GM21717 (cell line): ENCODE measurements at regions not wholly inside any gene's neighbourhood (a gene's known extent, or its start where the extent isn't known, plus 50 kb on each side); places are given as distances from the start of the nearest gene placed in this dataset.
"Not testable (repeated sequence)": the region's sequence is repeated elsewhere in the genome, so short reads cannot be mapped to it uniquely, and the experiment has no call there.

ENCODE experiments used
- ATAC-seq: cut with Tn5 transposase; IDR thresholded peaks from one replicate; pipeline ENCODE4 v1.9.1; 2021; ENCODE audit warnings: mild to moderate bottlenecking, moderate library complexity; ENCODE audit not compliant: unreplicated experiment

GRCh38 chr4:24369507-24370029, 214.8 kb downstream of the DHX15 start:
- no peak for ATAC-seq

- no peak for ATAC-seq
Measured at GRCh38 chr4:24368801-24369200, 215.6 kb downstream of the DHX15 start.

GRCh38 chr4:24364852-24365251, 219.5 kb downstream of the DHX15 start:
- no peak for ATAC-seq

- no peak for ATAC-seq
Measured at GRCh38 chr4:24364249-24364648, 220.1 kb downstream of the DHX15 start.

GRCh38 chr4:24363751-24364150, 220.6 kb downstream of the DHX15 start:
- no peak for ATAC-seq

- ATAC-seq: no peak
Measured at GRCh38 chr4:24352112-24352511, 232.2 kb downstream of the DHX15 start.

GRCh38 chr4:24349168-24349996, 235.0 kb downstream of the DHX15 start:
- ATAC-seq: not testable (repeated sequence)

- ATAC-seq: no peak
Measured at GRCh38 chr4:24339260-24339659, 245.1 kb downstream of the DHX15 start.

- ATAC-seq: no peak
Measured at GRCh38 chr4:24337451-24338190, 246.7 kb downstream of the DHX15 start.

- ATAC-seq: no peak
Measured at GRCh38 chr4:24335616-24336015, 248.7 kb downstream of the DHX15 start.

GRCh38 chr4:24334906-24335305, 249.4 kb downstream of the DHX15 start:
- no peak for ATAC-seq

- ATAC-seq: no peak
Measured at GRCh38 chr4:24330573-24330972, 253.8 kb downstream of the DHX15 start.

- no peak for ATAC-seq
Measured at GRCh38 chr4:24330172-24330571, 254.2 kb downstream of the DHX15 start.

- ATAC-seq: no peak
Measured at GRCh38 chr4:24328711-24329110, 255.6 kb downstream of the DHX15 start.

GRCh38 chr4:24328310-24328709, 256.0 kb downstream of the DHX15 start:
- ATAC-seq: no peak

- no peak for ATAC-seq
Measured at GRCh38 chr4:24322995-24323394, 261.4 kb downstream of the DHX15 start.

- ATAC-seq: no peak
Measured at GRCh38 chr4:24322511-24322910, 261.8 kb downstream of the DHX15 start.

- ATAC-seq: no peak
Measured at GRCh38 chr4:24321616-24322015, 262.7 kb downstream of the DHX15 start.

GRCh38 chr4:24321131-24321530, 263.2 kb downstream of the DHX15 start:
- ATAC-seq: no peak

- no peak for ATAC-seq
Measured at GRCh38 chr4:24319387-24319786, 265.0 kb downstream of the DHX15 start.

GRCh38 chr4:24315056-24315455, 269.3 kb downstream of the DHX15 start:
- no peak for ATAC-seq
